VCaP (cell line): ENCODE measurements at regions not wholly inside any gene's neighbourhood (a gene's known extent, or its start where the extent isn't known, plus 50 kb on each side); places are given as distances from the start of the nearest gene placed in this dataset.
A peak's percentile ranks its signal among the peaks of the same experiment; 100 is the strongest.

Experiments used
- H3K27ac ChIP-seq: fragments of 450-650 bp; 2 replicates; pipeline ENCODE4 v1.5.1; 2017
- CTCF ChIP-seq: fragments of 450-650 bp; conservative IDR thresholded peaks from 2 replicates; pipeline ENCODE4 v1.5.1; 2017; ENCODE audit warnings: mild to moderate bottlenecking, moderate library complexity

DNA sequence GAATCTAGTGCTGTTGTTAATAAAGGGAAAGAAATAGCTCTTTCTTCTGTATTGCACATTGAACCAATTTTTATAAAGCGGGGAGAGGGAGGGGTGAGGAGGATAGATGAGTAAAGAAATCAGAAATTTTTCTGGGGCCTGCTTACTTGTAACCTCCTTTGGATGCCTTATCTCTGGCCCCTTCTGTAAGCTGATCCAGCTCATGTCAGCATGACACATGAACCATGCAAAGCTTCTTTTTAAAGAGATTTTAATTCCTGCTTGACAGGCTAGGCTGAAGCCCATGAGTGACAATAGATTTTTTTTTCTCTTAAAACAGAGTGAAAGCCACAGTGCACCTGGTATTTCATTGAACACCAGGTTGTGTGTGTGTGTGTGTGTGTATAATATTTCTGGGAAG is 325.3 kb downstream of the PRL start:
- no peak for TF ChIP-seq CTCF
- peak overlapping the region; percentile 12 for H3K27ac ChIP-seq

GRCh38 chr6:21972516-21972915 is 324.3 kb downstream of the PRL start:
- H3K27ac ChIP-seq, result no peak overlapping the region
- no peak for TF ChIP-seq CTCF

DNA sequence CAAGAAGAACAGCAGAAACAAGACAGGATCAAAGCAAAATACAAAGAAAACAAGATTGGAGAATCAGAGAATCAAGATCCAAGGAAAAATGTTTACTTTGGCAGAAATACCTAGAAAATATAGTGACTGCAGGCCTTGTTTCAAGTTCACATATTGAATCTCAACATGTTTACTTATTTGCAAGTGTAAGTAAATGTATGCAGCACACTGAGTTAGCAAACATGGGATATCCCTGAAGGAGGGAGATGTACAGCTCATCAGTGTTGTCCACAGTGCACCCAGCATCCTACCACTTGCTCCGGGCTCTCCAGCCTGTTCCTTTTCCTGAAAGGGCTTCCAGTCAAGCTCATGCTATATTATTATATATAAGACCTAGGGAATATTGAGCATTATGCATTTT is 319.5 kb downstream of the PRL start:
- H3K27ac ChIP-seq, result peak overlapping the region; percentile 70
- TF ChIP-seq CTCF, result no peak

DNA sequence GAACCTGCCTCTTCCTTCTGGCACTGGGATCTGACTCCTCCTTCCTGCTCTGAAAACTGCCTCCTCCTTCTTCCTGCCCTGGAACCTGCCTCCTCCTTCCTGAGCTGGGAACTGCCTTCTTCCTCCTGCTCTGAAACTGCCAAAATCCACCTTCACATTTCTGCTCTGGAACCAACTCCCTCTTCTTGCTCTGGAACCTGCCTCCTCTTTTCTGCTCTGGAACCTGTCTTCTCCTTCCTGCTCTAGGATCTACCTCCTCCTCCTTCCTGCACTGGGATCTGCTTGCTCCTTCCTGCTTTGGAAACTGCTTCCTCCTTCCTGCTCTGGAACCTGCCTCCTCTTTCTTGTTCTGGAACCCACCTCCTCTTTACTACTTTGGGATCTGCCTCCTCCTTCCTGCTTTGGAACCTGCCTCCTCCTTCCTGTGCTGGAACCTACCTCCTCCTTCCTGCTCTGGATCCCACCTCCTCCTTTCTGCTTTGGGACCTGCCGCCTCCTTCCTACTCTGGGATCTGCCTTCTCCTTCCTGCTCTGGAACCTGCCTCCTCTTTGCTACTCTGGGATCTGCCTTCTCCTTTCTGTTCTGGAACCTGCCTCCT is 315.5 kb downstream of the PRL start:
- no peak overlapping the region for H3K27ac ChIP-seq
- no peak for TF ChIP-seq CTCF

- TF ChIP-seq CTCF, result no peak
- no peak overlapping the region for H3K27ac ChIP-seq
Observed at GRCh38 chr6:21984135-21984534, 312.7 kb downstream of the PRL start.

DNA sequence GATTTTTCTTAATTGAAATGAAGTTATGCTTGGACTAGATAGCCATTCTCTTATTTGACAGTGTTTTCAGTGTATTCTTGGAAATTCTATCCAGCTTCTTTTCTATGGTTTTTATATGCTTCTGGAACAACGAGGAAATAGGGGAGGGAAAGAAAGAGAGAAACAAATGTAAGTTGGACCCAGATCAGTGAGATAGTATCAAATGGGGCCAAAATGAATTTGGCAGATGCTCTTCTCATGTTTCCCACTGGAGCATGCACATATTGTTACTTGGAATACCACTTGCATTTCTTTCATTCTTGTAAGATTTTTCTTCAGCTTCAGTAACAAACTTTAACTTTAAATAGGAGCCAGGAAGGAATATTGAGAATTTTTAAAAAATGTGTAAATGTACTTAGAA is 312.3 kb downstream of the PRL start:
- TF ChIP-seq CTCF, result no peak
- no peak overlapping the region for H3K27ac ChIP-seq

- H3K27ac ChIP-seq, result no peak overlapping the region
- TF ChIP-seq CTCF, result no peak
Observed at GRCh38 chr6:21985904-21986303, 310.9 kb downstream of the PRL start.
